ENCODE measurements at regions not wholly inside any gene's neighbourhood (a gene's known extent, or its start where the extent isn't known, plus 50 kb on each side); places are given as distances from the start of the nearest gene placed in this dataset.

DNA sequence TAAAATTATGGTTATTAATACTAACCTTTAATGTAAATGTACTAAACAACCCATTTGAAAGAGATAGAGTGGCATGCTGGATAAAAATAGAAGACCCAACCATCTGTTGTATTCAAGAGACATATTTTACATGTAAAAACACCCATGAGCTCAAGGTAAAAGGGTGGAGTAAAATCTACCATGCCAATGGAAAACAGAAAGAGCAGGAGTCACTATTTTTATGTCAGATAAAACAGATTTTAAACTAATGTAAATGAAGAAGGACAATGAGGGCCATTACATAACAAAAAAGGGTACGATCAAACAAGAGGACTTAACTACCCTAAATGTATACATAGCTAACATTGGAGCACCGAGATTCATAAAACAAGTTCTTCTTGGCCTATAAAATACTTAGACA lies 66.3 kb downstream of the ITM2A start:
- no peak for DNase-seq

DNA sequence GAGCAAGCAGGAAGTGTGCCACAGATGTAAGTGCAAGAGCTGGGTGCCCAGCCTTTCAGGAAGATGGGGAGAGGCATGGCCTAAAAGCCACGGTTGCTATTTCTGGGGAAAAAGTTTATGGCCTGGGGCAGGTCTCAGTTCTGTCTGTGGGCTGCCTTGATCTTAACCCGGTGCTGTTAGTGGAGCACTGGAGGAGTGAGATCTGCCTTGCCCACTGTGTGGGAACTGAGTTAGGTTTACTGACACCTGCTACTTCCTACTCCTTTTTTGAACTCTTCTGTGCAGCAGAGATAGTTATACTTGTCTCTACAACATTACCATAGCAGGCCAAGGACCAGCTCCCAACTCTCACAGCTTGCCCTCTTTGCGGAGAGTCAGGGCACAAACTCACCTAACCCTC lies 76.5 kb downstream of the ITM2A start:
- DNase-seq, result no peak

DNA sequence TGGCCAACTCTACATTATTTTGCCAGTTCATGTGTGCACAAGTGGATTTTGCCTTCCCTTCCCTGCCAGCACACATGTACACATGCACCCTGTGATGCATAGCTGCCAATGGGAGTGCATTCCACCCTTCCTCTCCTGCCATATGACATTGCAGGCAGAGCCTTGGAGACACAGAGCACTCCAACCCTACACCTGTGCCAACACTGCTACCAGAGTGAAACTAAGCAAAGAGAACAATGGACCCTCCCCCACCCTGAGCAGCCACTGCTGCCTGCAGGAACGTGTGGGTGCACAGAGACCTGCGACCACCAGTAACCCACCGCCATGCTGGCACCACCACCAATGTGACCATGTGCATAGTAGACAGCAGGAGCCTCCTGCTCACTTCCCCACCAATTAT lies 78.4 kb downstream of the ITM2A start:
- no peak for DNase-seq

DNA sequence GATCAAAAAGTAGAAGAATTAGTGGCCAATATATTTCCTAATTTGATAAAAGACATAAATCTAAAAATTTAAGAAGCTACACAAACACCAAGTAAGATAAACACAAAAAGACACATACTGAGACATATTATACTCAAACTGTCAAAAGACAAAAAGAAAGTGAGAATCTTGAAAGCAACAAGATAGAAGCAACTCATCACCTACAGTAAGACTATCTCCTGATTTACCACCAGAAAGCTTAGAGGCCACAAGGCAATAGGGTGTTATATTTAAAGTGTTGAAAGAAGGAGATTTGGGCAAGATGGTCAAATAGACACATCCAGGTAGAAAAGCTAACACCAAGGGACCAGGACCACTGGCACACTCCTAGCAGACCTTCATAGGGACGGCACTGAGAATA lies 79.4 kb downstream of the ITM2A start:
- DNase-seq, result no peak

DNA sequence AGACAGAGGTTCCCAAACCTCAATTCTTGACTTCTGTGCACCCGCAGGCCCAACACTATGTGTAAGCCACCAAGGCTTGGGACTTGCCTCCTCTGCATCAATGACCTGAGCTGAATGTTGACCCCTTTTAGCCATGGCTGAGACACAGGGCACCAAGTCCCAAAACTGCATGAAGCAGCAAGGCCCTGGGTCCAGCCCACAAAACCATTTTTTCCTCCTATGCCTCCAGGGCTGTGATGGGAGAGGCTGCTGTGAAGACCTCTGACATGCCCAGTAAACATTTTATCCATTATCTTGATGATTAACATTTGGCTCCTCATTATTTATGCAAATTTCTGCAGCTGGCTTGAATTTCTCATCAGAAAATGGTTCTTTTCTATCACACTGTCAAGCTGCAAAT lies 85.4 kb downstream of the ITM2A start:
- no peak for DNase-seq

DNA sequence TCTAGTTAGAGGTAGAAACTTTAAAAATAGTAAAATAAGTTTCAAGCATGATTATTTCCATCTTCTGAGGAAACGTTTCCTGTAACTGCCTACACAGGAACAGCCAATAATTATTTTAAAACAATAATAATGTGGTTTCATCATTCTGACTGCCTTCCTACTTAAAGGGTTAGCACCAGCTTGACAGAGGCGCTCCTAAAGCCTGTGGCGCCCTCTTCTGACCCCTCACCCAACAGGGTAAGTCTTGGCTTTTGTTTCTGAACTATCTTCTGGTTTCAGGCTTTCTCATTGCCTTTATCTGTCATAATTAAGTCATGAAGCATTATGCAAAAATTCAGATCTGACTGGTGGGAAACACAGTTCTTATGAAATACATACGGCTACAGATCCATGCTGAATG lies 96.7 kb downstream of the ITM2A start:
- DNase-seq, result peak; percentile 68

DNA sequence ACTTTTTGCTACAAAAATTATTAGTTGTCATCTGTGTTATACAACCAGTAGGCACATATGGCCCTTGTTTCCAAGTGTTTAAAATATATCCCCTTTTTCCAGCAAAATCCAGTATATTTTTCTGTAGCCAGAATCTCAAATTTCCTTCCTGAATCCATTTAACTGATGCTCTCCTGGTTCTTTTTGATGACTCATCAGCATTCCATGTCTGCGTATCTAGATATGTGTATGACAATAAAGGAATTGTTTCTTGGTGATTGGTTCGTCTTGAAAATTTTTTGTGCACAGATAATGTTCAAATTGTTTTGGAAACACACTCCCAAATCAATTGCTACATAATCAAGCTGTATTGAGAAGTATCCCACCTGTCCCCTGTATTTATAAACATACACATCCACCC lies 98.3 kb downstream of the ITM2A start:
- DNase-seq, result no peak

DNA sequence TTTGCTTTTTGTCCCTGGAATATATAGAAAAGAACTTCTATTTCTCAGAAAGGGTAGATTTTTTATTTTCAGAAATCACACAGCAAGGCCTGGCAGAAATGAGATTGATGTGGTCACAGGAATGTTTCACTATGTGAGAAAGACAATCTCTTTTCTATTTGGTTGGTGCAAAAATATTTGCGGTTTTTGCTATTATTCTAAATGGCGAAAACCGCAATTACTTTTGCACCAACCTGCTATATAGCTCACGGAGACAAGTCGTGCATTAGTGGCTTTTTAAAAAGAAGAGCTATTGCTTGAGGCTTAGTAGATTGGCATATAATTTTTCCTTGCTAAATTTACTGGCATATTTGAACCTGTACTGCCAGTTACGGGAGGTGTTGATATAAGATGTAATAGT lies 100.4 kb downstream of the ITM2A start:
- DNase-seq, result no peak

DNA sequence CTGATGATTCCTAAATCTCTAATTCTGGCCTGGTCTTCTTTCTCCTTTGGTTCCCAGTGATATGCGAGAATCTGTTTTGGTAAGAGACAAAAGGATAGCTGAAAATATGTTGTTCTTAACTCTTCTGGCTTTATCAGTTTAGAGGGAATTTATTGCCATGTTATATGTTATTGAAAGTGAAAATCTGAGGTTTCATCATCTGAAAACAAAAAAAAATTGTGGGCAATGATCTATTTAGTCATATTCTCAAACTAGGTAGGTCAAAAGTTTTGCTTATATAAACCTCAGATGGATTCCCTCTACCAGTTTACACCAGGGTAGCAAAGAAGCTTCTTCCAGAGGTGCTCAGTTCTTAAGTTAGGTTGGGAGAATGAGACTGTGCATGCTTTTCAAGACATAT lies 103.6 kb downstream of the ITM2A start:
- DNase-seq, result no peak

DNA sequence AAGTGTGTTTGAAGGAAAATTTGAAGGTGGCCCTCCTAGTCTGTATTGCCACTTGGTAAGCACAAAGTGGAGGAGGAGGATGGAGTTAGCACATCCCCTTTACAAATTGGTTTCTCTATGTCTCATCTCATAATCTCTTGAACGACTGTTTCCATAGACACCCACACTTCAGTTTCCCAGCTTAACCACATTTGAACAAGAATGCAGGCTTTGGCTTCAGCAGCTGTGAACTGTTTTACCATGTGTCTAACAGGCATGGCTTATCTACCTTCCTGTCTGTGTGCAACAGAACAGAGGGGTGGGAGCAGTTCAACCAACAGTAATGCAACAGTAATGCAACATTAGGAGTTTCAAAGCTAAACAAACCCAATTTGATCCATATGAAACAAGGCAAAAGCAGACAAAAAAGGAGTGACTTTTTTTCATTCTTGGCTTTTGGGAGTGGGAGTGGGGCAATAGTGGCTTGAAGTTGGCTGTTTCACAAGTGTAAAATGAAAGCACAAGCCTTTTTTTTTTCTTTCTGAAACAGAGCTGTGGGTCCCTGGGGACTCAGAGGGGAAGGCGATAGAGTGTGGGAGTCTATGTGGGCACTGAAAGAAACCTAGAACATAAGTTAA lies 108.0 kb downstream of the ITM2A start:
- peak; percentile 97 for DNase-seq

DNA sequence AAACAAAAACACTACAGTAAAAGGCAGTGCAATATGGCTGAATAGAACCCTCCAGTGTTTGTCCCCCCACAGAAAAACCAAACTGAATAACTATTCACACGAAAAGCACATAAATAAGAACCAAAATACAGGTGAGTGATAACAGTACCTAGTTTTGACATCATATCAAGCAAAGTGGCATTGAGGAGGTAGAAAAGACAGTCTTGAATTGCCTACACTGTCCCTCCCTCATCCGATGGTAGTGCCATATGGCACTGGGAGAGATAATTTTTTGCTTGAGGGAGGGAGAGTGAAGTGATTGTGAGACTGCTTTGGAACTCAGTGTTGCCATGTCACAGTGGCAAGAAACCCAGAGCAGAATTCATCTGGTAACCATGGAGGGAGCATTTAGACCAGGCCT lies 99.2 kb downstream of the GPR174 start:
- no peak for DNase-seq

DNA sequence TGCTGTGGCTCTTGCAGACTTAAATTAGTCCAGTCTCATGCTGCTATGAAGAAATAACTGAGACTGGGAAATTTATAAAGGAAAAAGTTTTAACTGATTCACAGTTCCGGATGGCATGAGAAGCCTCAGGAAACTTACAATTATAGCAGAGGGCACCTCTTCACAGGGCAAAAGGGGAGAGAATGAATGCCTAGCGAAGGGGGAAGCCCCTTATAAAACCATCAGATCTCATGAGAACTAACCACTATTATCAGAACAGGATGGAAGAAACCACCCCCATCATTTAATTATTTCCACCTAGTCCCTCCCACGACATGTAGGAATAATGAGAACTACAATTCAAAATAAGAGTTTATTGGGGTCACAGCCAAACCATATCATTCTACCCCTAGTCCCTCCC lies 91.4 kb downstream of the GPR174 start:
- DNase-seq, result no peak

DNA sequence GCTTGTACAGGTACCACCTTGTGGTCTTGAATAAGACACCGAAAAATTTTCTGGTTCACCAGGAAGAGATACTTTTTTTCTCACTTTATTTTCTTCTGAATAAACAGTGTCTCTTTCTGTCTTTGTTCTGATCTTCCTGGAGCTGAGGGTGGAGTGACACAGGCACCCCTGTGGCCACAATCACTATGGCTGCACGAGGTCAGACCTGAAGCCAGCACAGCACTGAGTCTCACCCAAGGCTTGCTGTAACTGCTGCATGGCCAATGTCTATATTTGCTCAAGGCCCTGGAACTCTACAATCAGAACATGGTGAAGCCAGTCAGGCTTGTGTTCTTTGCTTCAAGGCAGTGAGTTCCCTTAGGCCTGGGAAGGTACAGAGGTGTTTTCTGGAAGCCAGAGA lies 87.2 kb downstream of the GPR174 start:
- DNase-seq, result no peak

Data from MV-4-11 (cell line).